ENCODE measurements at regions not wholly inside any gene's neighbourhood (a gene's known extent, or its start where the extent isn't known, plus 50 kb on each side); places are given as distances from the start of the nearest gene placed in this dataset.

DNA sequence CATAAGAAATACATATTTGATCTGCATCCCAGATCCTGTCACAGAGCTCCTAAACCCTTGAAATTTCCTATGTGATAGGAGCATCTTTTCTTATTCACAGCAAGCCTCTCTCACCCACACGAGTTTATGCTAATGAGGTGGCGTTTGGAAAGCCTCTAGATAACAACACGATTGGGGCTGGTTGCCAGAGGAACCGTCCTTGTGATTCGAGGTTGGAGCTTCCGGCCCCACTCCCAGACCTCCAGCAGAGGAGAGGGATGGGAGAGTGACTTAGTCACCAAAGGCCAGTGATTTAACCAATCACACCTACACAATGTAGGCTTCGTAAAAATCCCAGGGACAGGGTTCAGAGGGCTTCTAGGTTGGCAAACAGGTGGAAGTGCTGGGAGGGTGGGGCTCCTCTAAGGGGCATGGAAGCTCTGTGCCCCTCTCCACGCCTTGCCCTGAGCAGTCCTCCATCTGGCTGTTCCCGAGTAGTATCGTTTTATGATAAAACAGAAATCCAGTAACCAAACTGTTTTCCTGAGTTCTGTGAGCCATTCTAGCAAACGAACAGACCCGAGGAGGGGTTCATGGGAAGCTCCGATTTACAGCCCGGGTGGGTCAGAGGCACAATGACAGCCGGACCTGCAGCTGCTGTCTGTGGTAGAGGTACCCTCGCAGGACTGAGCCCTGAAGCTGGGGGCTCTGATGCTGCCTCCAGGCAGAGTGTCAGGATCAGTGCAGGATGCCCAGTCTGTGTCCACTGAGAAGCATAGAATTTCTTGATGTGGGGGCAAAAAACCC is 238.1 kb upstream of the ARID1B start:
- no peaks in the 10 kb centered on the region for H3K27me3 ChIP-seq
- no peaks in the 10 kb centered on the region for H3K36me3 ChIP-seq
- intact Hi-C loops (cut with DNase I) = no loop called here
- no peaks in the 10 kb centered on the region for H3K4me1 ChIP-seq
- TF ChIP-seq, protein P1, sequence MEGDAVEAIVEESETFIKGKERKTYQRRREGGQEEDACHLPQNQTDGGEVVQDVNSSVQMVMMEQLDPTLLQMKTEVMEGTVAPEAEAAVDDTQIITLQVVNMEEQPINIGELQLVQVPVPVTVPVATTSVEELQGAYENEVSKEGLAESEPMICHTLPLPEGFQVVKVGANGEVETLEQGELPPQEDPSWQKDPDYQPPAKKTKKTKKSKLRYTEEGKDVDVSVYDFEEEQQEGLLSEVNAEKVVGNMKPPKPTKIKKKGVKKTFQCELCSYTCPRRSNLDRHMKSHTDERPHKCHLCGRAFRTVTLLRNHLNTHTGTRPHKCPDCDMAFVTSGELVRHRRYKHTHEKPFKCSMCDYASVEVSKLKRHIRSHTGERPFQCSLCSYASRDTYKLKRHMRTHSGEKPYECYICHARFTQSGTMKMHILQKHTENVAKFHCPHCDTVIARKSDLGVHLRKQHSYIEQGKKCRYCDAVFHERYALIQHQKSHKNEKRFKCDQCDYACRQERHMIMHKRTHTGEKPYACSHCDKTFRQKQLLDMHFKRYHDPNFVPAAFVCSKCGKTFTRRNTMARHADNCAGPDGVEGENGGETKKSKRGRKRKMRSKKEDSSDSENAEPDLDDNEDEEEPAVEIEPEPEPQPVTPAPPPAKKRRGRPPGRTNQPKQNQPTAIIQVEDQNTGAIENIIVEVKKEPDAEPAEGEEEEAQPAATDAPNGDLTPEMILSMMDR (IDR thresholded peaks at IDR 0.05) = no peak
- H3K27ac ChIP-seq = no peak overlapping the region
- H3K4me3 ChIP-seq = no peak overlapping the region
- no peaks in the 10 kb centered on the region for H3K9me3 ChIP-seq
- DNase-seq (ENCODE audit: low spot score in 2 of 2) = no peak

GRCh38 chr6:156534594-156534993 is 242.6 kb upstream of the ARID1B start:
- Histone ChIP-seq H3K27ac (no peak overlapping the region), H3K9me3 (no peaks in the 10 kb centered on the region), H3K27me3 (no peaks in the 10 kb centered on the region), H3K36me3 (no peaks in the 10 kb centered on the region), H3K4me1 (no peaks in the 10 kb centered on the region), H3K4me3 (no peak overlapping the region)
- DNase-seq (ENCODE audit: low spot score in 2 of 2) = no peak
- TF ChIP-seq, protein P1 (IDR thresholded peaks at IDR 0.05) = no peak
- intact Hi-C loops (cut with DNase I) = no loop called here

DNA sequence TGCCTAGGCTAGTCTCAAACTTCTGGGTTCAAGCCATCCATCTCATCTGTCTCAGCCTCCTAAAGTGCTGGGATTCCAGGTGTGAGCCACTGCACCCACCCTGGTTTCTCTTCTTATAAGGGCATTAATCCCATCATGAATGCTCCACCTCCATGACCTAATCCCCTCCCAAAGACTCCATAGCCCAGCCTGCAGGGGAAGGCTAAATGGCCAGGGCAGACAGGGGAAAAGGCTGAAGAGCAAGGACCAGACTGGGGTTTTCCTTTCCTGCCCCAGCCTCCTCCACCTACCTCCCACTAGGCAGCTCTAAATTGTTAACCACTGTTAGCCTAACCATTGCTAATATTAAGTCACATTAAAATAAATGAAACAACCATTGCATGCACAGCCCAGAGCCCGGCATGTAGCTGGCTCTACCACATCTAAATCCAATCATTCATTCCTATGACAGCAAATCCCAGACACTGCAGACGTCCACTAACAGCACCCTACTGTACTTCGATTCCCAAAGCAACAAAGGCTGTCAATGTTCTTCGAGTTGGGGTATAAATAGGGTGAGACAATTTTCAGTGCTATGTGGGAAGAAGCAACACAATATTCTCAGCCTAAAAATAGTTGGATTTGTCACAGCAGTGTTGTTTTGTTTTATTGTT is 243.2 kb upstream of the ARID1B start:
- H3K27me3 ChIP-seq = no peaks in the 10 kb centered on the region
- H3K4me3 ChIP-seq = no peak overlapping the region
- no peak overlapping the region for H3K27ac ChIP-seq
- intact Hi-C loops (cut with DNase I) = no loop called here
- no peak for DNase-seq (ENCODE audit: low spot score in 2 of 2)
- TF ChIP-seq, protein P1 (IDR thresholded peaks at IDR 0.05) = no peak
- H3K4me1 ChIP-seq = no peaks in the 10 kb centered on the region
- no peaks in the 10 kb centered on the region for H3K36me3 ChIP-seq
- H3K9me3 ChIP-seq = no peaks in the 10 kb centered on the region

DNA sequence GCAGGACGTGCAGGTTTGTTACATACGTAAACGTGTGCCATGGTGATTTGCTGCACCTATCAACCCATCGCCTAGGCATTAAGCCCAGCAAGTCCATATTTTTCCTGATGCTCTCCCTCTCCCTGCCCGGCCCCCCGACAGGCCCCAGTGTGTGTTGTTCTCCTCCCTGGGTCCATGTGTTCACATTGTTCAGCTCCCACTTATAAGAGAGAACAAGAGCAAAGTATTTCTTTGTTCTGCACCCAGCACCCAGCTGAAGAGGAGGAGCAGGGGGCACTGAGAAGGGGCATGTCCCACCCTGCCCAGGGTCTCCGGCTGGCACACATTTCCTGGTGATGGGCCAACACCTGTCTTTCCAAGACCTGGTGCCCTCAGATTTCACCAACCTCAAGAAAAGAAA is 251.1 kb upstream of the ARID1B start:
- no peak overlapping the region for H3K27ac ChIP-seq
- intact Hi-C loops (cut with DNase I) = no loop called here
- no peak overlapping the region for H3K4me3 ChIP-seq
- TF ChIP-seq, protein P1 (IDR thresholded peaks at IDR 0.05) = no peak
- no peaks in the 10 kb centered on the region for H3K36me3 ChIP-seq
- H3K4me1 ChIP-seq = no peaks in the 10 kb centered on the region
- DNase-seq (ENCODE audit: low spot score in 2 of 2) = no peak
- no peaks in the 10 kb centered on the region for H3K27me3 ChIP-seq
- H3K9me3 ChIP-seq = no peaks in the 10 kb centered on the region

DNA sequence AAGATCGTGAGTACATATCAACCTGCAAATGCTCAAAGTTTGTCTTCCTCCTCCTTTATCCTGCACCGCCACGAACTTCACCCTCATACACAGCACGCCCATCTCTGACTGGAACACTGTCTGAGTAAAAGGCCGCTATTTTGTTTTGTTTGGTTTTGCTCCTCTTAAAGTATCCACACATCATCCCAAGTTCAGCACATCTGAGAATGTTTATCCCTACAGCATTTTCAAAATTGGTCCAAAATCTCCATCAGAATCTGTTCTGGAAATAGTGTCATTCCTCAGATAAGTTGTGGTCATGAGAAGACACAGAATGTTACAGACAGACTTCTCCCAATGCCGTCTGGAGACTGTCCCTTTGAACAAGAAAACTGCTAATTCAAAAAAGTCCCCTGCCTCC is 251.6 kb upstream of the ARID1B start:
- Histone ChIP-seq H3K27me3 (no peaks in the 10 kb centered on the region), H3K27ac (no peak overlapping the region), H3K9me3 (peaks cover 0 to 4% of the 10 kb centered on the region in 2 donors), H3K4me3 (no peak overlapping the region), H3K36me3 (no peaks in the 10 kb centered on the region), H3K4me1 (no peaks in the 10 kb centered on the region)
- intact Hi-C loops (cut with DNase I) = no loop called here
- TF ChIP-seq, protein P1 (IDR thresholded peaks at IDR 0.05) = no peak
- no peak for DNase-seq (ENCODE audit: low spot score in 2 of 2)

Measured in ascending aorta (tissue), 2 donors.